Heart right ventricle (tissue), 16 donors: ENCODE measurements at regions not wholly inside any gene's neighbourhood (a gene's known extent, or its start where the extent isn't known, plus 50 kb on each side); places are given as distances from the start of the nearest gene placed in this dataset.

ENCODE experiments used
- ATAC-seq, 8 donors: fragments of 200-7000 bp; cut with Tn5 transposase; one replicate each; pipeline ENCODE4 v1.9.1; 2020; ENCODE audit warnings: mild to moderate bottlenecking in 8 of 8, moderate library complexity in 8 of 8, moderate number of reproducible peaks in 1 of 8
- DNase-seq, 2 donors: peaks; one replicate each; pipeline ENCODE4 v3.0.0-alpha.2; 2020
- H3K27ac ChIP-seq, 10 donors: fragments of 200-600 bp; sonication (generic) in 2 of 10; one replicate each; pipeline versions ENCODE4 v1.5.0 to v1.8.0; 2020 to 2022; ENCODE audit warnings: mild to moderate bottlenecking in 3 of 10
- H3K27me3 ChIP-seq, 7 donors: fragments of 200-600 bp; one replicate each; pipeline ENCODE4 v1.8.0; 2021 to 2022; ENCODE audit warnings: mild to moderate bottlenecking in 2 of 7
- H3K36me3 ChIP-seq, 9 donors: fragments of 200-600 bp; sonication (generic) in 1 of 9; one replicate each; pipeline versions ENCODE4 v1.5.0 to v1.8.0; 2020 to 2022; ENCODE audit warnings: mild to moderate bottlenecking in 2 of 9
- H3K4me1 ChIP-seq, 9 donors: fragments of 200-600 bp; sonication (generic) in 1 of 9; one replicate each; pipeline versions ENCODE4 v1.5.0 to v1.8.0; 2020 to 2022; ENCODE audit warnings: mild to moderate bottlenecking in 4 of 9
- H3K4me3 ChIP-seq, 10 donors: fragments of 200-600 bp; sonication (generic) in 2 of 10; one replicate each; pipeline versions ENCODE4 v1.5.0 to v1.8.0; 2020 to 2022; ENCODE audit warnings: mild to moderate bottlenecking in 7 of 10, moderate library complexity in 2 of 10
- H3K9me3 ChIP-seq, 11 donors: fragments of 200-600 bp in 10 of 11; sonication (generic) in 2 of 11; one replicate each; pipeline versions ENCODE4 v1.5.0 to v1.8.0; 2013 to 2022; ENCODE audit warnings: mild to moderate bottlenecking in 2 of 11, control low read depth in 1 of 11, moderate library complexity in 1 of 11
- CTCF ChIP-seq, 9 donors: fragments of 200-600 bp; sonication (generic) in 2 of 9; IDR thresholded peaks; one replicate each; pipeline versions ENCODE4 v1.5.0 to v1.8.0; 2021 to 2022; ENCODE audit warnings: antibody characterized with exemption in 9 of 9, mild to moderate bottlenecking in 5 of 9, moderate library complexity in 1 of 9
- WGBS, 2 donors: extraction: QIAGEN DNeasy Blood & Tissue Kit; methylation state at CpG; one replicate each; pipeline ENCODE4 v1.1.7; 2013; ENCODE audit warnings: inconsistent platforms in 1 of 2; 5-methylcytosine and 5-hydroxymethylcytosine counted together
- intact Hi-C, 10 donors: fragments of 100-400 bp; cut with DNase I; formaldehyde crosslinking; loops; one replicate each; pipeline versions ENCODE4 v1.11.1 to v1.14.2; 2022
- donor health status: Arrhythmogenic right ventricular cardiomyopathy.
- donor health status: ischemic (EF 13 %, LVEDD 7.1; RV severe dilation, severe dysfunction).
- donor health status: healthy with polysubstance abuse.
- donor health status: DM: no; HTN: yes; CAD: no.
- donor health status: DM: no; HTN: no; CAD: no.
- donor health status: ischemic (EF 25% LVEDD 6.9; RV normal size, moderate dysfunction).
- donor health status: ischemic (EF 25% LVEDD 5.7; RV mildly dilated, moderate dysfunction).
- donor health status: healthy.
- donor health status: DM: yes; HTN: yes; CAD: no.
- donor health status: Ischemic cardiomyopathy.
- donor health status: ischemic (EF 35%, LVEDD 5.7; RV mildly dilated, moderate dysfunction).
- donor health status: nonischemic (EF 11% LVEDD 7.7; RV severe dilation, severe dysfunction).
- donor health status: DM: yes; HTN: yes; CAD: no.
- donor health status: PGD.
- donor health status: ischemic (EF 29% LVEDD 5.4; RV normal size, mild dysfunction).
- donor health status: nonischemic (EF 23%, LVEDD 6.1; RV moderate dilation, normal function).

- 62 to 74% methylated on average over 4 of the region's 4 CpGs for whole genome bisulfite sequencing, 2 donors
- intact Hi-C loops, result loop anchor here in 1 of 10 donors (10.0 kb wide), 1 partner anchor 319 kb away; the partner anchor contains the start of gene KCNMB4
- Histone ChIP-seq H3K27ac (peak overlapping the region in 2 of 10 donors; percentile 6 to 15), H3K36me3 (no peaks in the 10 kb centered on the region), H3K4me3 (no peak overlapping the region), H3K4me1 (peaks cover 0 to 31% (median 13%) of the 10 kb centered on the region in 9 donors), H3K27me3 (no peaks in the 10 kb centered on the region), H3K9me3 (no peaks in the 10 kb centered on the region)
- DNase-seq (no peak), ATAC-seq (no peak)
- TF ChIP-seq CTCF (IDR thresholded peaks at IDR 0.05), result no peak
These were observed 197.7 kb upstream of the CNOT2 start for GRCh38 chr12:70045514-70045913.

DNA sequence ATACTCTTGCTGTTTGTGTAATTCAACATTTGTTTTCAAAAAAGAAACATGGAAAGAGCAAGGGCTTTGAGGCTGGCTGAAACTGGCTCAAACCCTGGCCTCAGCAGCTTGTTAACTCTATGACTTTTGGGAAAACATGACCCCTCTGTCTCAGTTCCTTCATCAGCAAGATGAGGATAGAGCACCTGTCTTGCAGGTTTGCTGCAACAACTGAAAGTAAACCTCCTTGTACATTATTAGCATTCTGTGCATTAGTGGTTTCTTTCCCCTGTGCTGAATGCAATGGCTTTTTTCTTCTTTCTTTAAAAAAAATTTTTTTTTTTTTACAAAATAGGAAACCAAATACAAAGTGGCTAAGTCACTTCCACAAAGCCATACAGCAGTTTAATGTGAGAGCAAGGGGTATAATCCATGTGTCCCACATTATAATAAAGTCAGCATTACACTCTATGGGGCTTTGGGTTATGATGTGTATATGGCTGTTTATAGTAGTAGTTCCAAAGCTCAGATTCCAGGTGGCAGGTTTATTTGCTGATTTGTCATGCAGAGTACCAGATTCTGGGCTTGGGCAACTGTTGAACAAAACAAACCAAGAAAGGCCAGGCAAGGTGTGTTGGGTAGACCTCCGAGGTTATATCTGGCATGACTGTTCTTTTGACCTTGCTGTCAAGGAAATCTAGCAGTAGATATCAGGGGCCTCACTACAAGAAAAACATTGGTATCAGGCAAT is 194.5 kb upstream of the CNOT2 start:
- no peak for DNase-seq
- Histone ChIP-seq H3K9me3 (no peaks in the 10 kb centered on the region), H3K4me3 (no peak overlapping the region), H3K36me3 (no peaks in the 10 kb centered on the region), H3K4me1 (peaks cover 0 to 21% (median 2%) of the 10 kb centered on the region in 9 donors), H3K27ac (no peak overlapping the region), H3K27me3 (peaks cover 0 to 4% (median 0%) of the 10 kb centered on the region in 7 donors)
- intact Hi-C loops, result loop anchor here in 1 of 10 donors (10.0 kb wide), 1 partner anchor 316 kb away; the partner anchor contains the start of gene KCNMB4
- ATAC-seq, result no peak
- WGBS, 2 donors, result 63 to 73% methylated on average over 1 of the region's 1 CpG
- no peak for TF ChIP-seq CTCF (IDR thresholded peaks at IDR 0.05)

- intact Hi-C loops, result loop anchor here in 1 of 10 donors (10.0 kb wide), 1 partner anchor 315 kb away; the partner anchor contains the start of gene KCNMB4
- no peak for TF ChIP-seq CTCF (IDR thresholded peaks at IDR 0.05)
- no peak for DNase-seq
- H3K4me3 ChIP-seq, result no peak overlapping the region
- no peaks in the 10 kb centered on the region for H3K36me3 ChIP-seq
- H3K27me3 ChIP-seq, result peaks cover 0 to 4% (median 0%) of the 10 kb centered on the region in 7 donors
- 78% methylated on average over 5 of the region's 5 CpGs for WGBS, 2 donors
- H3K9me3 ChIP-seq, result no peaks in the 10 kb centered on the region
- peaks cover 0 to 19% (median 0%) of the 10 kb centered on the region in 9 donors for H3K4me1 ChIP-seq
- ATAC-seq, result no peak
- no peak overlapping the region for H3K27ac ChIP-seq
These were observed 193.5 kb upstream of the CNOT2 start for GRCh38 chr12:70049596-70050360.

- peaks cover 0 to 19% (median 0%) of the 10 kb centered on the region in 9 donors for H3K4me1 ChIP-seq
- DNase-seq (no peak), ATAC-seq (no peak)
- intact Hi-C loops, result no loop called here
- no peak overlapping the region for H3K4me3 ChIP-seq
- 73 to 75% methylated on average over 1 of the region's 1 CpG for WGBS, 2 donors
- no peaks in the 10 kb centered on the region for H3K36me3 ChIP-seq
- H3K27me3 ChIP-seq, result peaks cover 0 to 4% (median 0%) of the 10 kb centered on the region in 7 donors
- TF ChIP-seq CTCF (IDR thresholded peaks at IDR 0.05), result no peak
- H3K27ac ChIP-seq, result peak overlapping the region in 3 of 10 donors; percentile 6 to 31 (median 8)
- no peaks in the 10 kb centered on the region for H3K9me3 ChIP-seq
These were observed 190.8 kb upstream of the CNOT2 start for GRCh38 chr12:70052476-70052875.
